HG02943 (cell line): ENCODE measurements at regions not wholly inside any gene's neighbourhood (a gene's known extent, or its start where the extent isn't known, plus 50 kb on each side); places are given as distances from the start of the nearest gene placed in this dataset.
"Not testable (repeated sequence)": the region's sequence is repeated elsewhere in the genome, so short reads cannot be mapped to it uniquely, and the experiment has no call there.

Experiments used
- ATAC-seq: cut with Tn5 transposase; IDR thresholded peaks from one replicate; pipeline ENCODE4 v1.9.1; 2021; ENCODE audit warnings: mild to moderate bottlenecking, low read depth, moderate library complexity; ENCODE audit not compliant: unreplicated experiment

GRCh38 chr4:4106923-4107322 is 119.8 kb downstream of the OTOP1 start:
- not testable (repeated sequence) for ATAC-seq

GRCh38 chr4:4107411-4108107 is 119.2 kb downstream of the OTOP1 start:
- ATAC-seq, result not testable (repeated sequence)

- ATAC-seq, result not testable (repeated sequence)
Observed at GRCh38 chr4:4115381-4115780, 111.3 kb downstream of the OTOP1 start.

- not testable (repeated sequence) for ATAC-seq
Observed at GRCh38 chr4:4116901-4117300, 109.8 kb downstream of the OTOP1 start.

GRCh38 chr4:4134368-4134767 is 92.4 kb downstream of the OTOP1 start:
- ATAC-seq, result not testable (repeated sequence)

GRCh38 chr4:4136621-4137020 is 90.1 kb downstream of the OTOP1 start:
- ATAC-seq, result not testable (repeated sequence)
